Subcutaneous abdominal adipose tissue (tissue), 5 donors: ENCODE measurements at regions not wholly inside any gene's neighbourhood (a gene's known extent, or its start where the extent isn't known, plus 50 kb on each side); places are given as distances from the start of the nearest gene placed in this dataset.

Experiments used
- H3K27ac ChIP-seq: one replicate; pipeline ENCODE4 v1.7.0; 2013; ENCODE audit warnings: low read depth, mild to moderate bottlenecking, inconsistent platforms, low read length, moderate library complexity
- H3K27me3 ChIP-seq, 5 donors: one replicate each; pipeline ENCODE4 v1.7.0; 2013; ENCODE audit warnings: low read length in 5 of 5, inconsistent platforms in 1 of 5; ENCODE audit not compliant: control insufficient read depth in 5 of 5, insufficient read depth in 4 of 5
- H3K36me3 ChIP-seq, 5 donors: one replicate each; pipeline ENCODE4 v1.7.0; 2013; ENCODE audit warnings: low read length in 5 of 5; ENCODE audit not compliant: control insufficient read depth in 5 of 5, insufficient read depth in 5 of 5
- H3K4me1 ChIP-seq, 5 donors: one replicate each; pipeline ENCODE4 v1.7.0; 2013; ENCODE audit warnings: low read length in 5 of 5, mild to moderate bottlenecking in 3 of 5, moderate library complexity in 1 of 5; ENCODE audit not compliant: control insufficient read depth in 5 of 5, insufficient read depth in 5 of 5
- H3K4me3 ChIP-seq, 5 donors: one replicate each; pipeline ENCODE4 v1.7.0; 2013; ENCODE audit warnings: low read length in 5 of 5, low read depth in 1 of 5
- H3K9ac ChIP-seq, 5 donors: one replicate each; pipeline ENCODE4 v1.7.0; 2013; ENCODE audit warnings: low read length in 5 of 5, mild to moderate bottlenecking in 4 of 5, moderate library complexity in 3 of 5
- H3K9me3 ChIP-seq, 5 donors: one replicate each; pipeline ENCODE4 v1.7.0; 2013; ENCODE audit warnings: low read length in 5 of 5; ENCODE audit not compliant: control insufficient read depth in 5 of 5
- donor health status: healthy.
- donor health status: healthy.
- donor health status: healthy.
- donor health status: healthy.
- donor health status: healthy.

GRCh38 chr9:7871977-7872730, 72.6 kb upstream of the DMAC1 start:
- Histone ChIP-seq H3K4me3 (no peak overlapping the region), H3K4me1 (no peaks in the 10 kb centered on the region), H3K9ac (no peak overlapping the region), H3K9me3 (no peaks in the 10 kb centered on the region), H3K36me3 (no peaks in the 10 kb centered on the region), H3K27me3 (no peaks in the 10 kb centered on the region), H3K27ac (no peak overlapping the region)

- H3K27me3 ChIP-seq: no peaks in the 10 kb centered on the region
- no peaks in the 10 kb centered on the region for H3K4me1 ChIP-seq
- no peak overlapping the region for H3K4me3 ChIP-seq
- no peak overlapping the region for H3K9ac ChIP-seq
- H3K27ac ChIP-seq: no peak overlapping the region
- H3K36me3 ChIP-seq: no peaks in the 10 kb centered on the region
- no peaks in the 10 kb centered on the region for H3K9me3 ChIP-seq
These were observed 69.8 kb upstream of the DMAC1 start for GRCh38 chr9:7869340-7869739.

- no peak overlapping the region for H3K27ac ChIP-seq
- H3K36me3 ChIP-seq: no peaks in the 10 kb centered on the region
- H3K9me3 ChIP-seq: no peaks in the 10 kb centered on the region
- H3K9ac ChIP-seq: no peak overlapping the region
- no peak overlapping the region for H3K4me3 ChIP-seq
- H3K27me3 ChIP-seq: no peaks in the 10 kb centered on the region
- H3K4me1 ChIP-seq: no peaks in the 10 kb centered on the region
These were observed 62.6 kb upstream of the DMAC1 start for GRCh38 chr9:7862170-7862569.

- Histone ChIP-seq H3K4me1 (no peaks in the 10 kb centered on the region), H3K36me3 (no peaks in the 10 kb centered on the region), H3K27me3 (no peaks in the 10 kb centered on the region), H3K9me3 (no peaks in the 10 kb centered on the region), H3K4me3 (no peak overlapping the region), H3K9ac (no peak overlapping the region), H3K27ac (no peak overlapping the region)
These were observed 61.5 kb upstream of the DMAC1 start for GRCh38 chr9:7861086-7861485.

GRCh38 chr9:7860335-7860709, 60.7 kb upstream of the DMAC1 start:
- Histone ChIP-seq H3K27me3 (no peaks in the 10 kb centered on the region), H3K4me3 (no peak overlapping the region), H3K4me1 (no peaks in the 10 kb centered on the region)

GRCh38 chr9:7859701-7860334, 60.2 kb upstream of the DMAC1 start:
- Histone ChIP-seq H3K9ac (no peak overlapping the region), H3K27ac (no peak overlapping the region), H3K4me1 (no peaks in the 10 kb centered on the region), H3K36me3 (no peaks in the 10 kb centered on the region), H3K27me3 (no peaks in the 10 kb centered on the region), H3K9me3 (no peaks in the 10 kb centered on the region), H3K4me3 (no peak overlapping the region)

More at GRCh38 chr9:7860335-7860709, 60.7 kb upstream of the DMAC1 start:
- no peak overlapping the region for H3K9ac ChIP-seq
- no peak overlapping the region for H3K27ac ChIP-seq
- no peaks in the 10 kb centered on the region for H3K36me3 ChIP-seq
- H3K9me3 ChIP-seq: no peaks in the 10 kb centered on the region

- H3K36me3 ChIP-seq: no peaks in the 10 kb centered on the region
- H3K27me3 ChIP-seq: no peaks in the 10 kb centered on the region
- H3K27ac ChIP-seq: no peak overlapping the region
- no peak overlapping the region for H3K9ac ChIP-seq
- no peaks in the 10 kb centered on the region for H3K4me1 ChIP-seq
- no peak overlapping the region for H3K4me3 ChIP-seq
- no peaks in the 10 kb centered on the region for H3K9me3 ChIP-seq
These were observed 58.6 kb upstream of the DMAC1 start for GRCh38 chr9:7858166-7858565.

- H3K4me1 ChIP-seq: no peaks in the 10 kb centered on the region
- H3K4me3 ChIP-seq: no peak overlapping the region
- no peak overlapping the region for H3K27ac ChIP-seq
- H3K27me3 ChIP-seq: no peaks in the 10 kb centered on the region
- H3K9me3 ChIP-seq: no peaks in the 10 kb centered on the region
- no peak overlapping the region for H3K9ac ChIP-seq
- no peaks in the 10 kb centered on the region for H3K36me3 ChIP-seq
These were observed 55.2 kb upstream of the DMAC1 start for GRCh38 chr9:7854763-7855162.
